HG02642 (cell line): ENCODE measurements at regions not wholly inside any gene's neighbourhood (a gene's known extent, or its start where the extent isn't known, plus 50 kb on each side); places are given as distances from the start of the nearest gene placed in this dataset.
"Not testable (repeated sequence)": the region's sequence is repeated elsewhere in the genome, so short reads cannot be mapped to it uniquely, and the experiment has no call there.

Experiments used
- ATAC-seq: cut with Tn5 transposase; IDR thresholded peaks from one replicate; pipeline ENCODE4 v1.9.1; 2021; ENCODE audit warnings: mild to moderate bottlenecking; ENCODE audit not compliant: unreplicated experiment, poor library complexity

GRCh38 chr3:20760981-20761380 lies 575.0 kb upstream of the SGO1 start:
- ATAC-seq: no peak

GRCh38 chr3:20752416-20752815 lies 566.4 kb upstream of the SGO1 start:
- ATAC-seq: no peak

GRCh38 chr3:20751296-20751695 lies 565.3 kb upstream of the SGO1 start:
- ATAC-seq: no peak

GRCh38 chr3:20747741-20748140 lies 561.7 kb upstream of the SGO1 start:
- no peak for ATAC-seq

GRCh38 chr3:20743553-20744321 lies 557.7 kb upstream of the SGO1 start:
- ATAC-seq: no peak

GRCh38 chr3:20742903-20743552 lies 557.0 kb upstream of the SGO1 start:
- ATAC-seq: no peak

GRCh38 chr3:20741381-20741780 lies 555.4 kb upstream of the SGO1 start:
- no peak for ATAC-seq

GRCh38 chr3:20739814-20740213 lies 553.8 kb upstream of the SGO1 start:
- ATAC-seq: no peak

- ATAC-seq: no peak
These were observed 550.4 kb upstream of the SGO1 start for GRCh38 chr3:20736287-20736852.

GRCh38 chr3:20729185-20729584 lies 543.2 kb upstream of the SGO1 start:
- ATAC-seq: no peak

GRCh38 chr3:20726786-20727185 lies 540.8 kb upstream of the SGO1 start:
- no peak for ATAC-seq

- no peak for ATAC-seq
These were observed 538.2 kb upstream of the SGO1 start for GRCh38 chr3:20724241-20724640.

GRCh38 chr3:20716425-20716824 lies 530.4 kb upstream of the SGO1 start:
- not testable (repeated sequence) for ATAC-seq

- ATAC-seq: no peak
These were observed 515.6 kb upstream of the SGO1 start for GRCh38 chr3:20701641-20702040.

- ATAC-seq: no peak
These were observed 514.7 kb upstream of the SGO1 start for GRCh38 chr3:20700714-20701113.

GRCh38 chr3:20698896-20699295 lies 512.9 kb upstream of the SGO1 start:
- no peak for ATAC-seq

- no peak for ATAC-seq
These were observed 510.6 kb upstream of the SGO1 start for GRCh38 chr3:20696388-20697150.

- no peak for ATAC-seq
These were observed 506.7 kb upstream of the SGO1 start for GRCh38 chr3:20692675-20693074.

GRCh38 chr3:20683910-20684309 lies 497.9 kb upstream of the SGO1 start:
- ATAC-seq: no peak

- ATAC-seq: no peak
These were observed 496.6 kb upstream of the SGO1 start for GRCh38 chr3:20682573-20682972.
